HepG2 (cell line): ENCODE measurements at regions not wholly inside any gene's neighbourhood (a gene's known extent, or its start where the extent isn't known, plus 50 kb on each side); places are given as distances from the start of the nearest gene placed in this dataset.

Source experiments
- ATAC-seq: fragments of 200-7000 bp; cut with Tn5 transposase; 3 replicates; pipeline ENCODE4 v1.9.1; 2020; ENCODE audit warnings: mild to moderate bottlenecking, moderate library complexity
- BruUV-seq: library from RNA; stranded (reverse); fragments of 400-500 nt; replicated peaks from 2 replicates; lab custom pipeline; 2021; lab: Mats Ljungman, UMichigan
- CTCF ChIA-PET: fragments of 300-600 bp; formaldehyde crosslinking; extraction: SDS; loops from one replicate; lab custom pipeline; 2021; ENCODE audit warnings: low total read pairs, inconsistent platforms, low intra/inter-chr PET ratio; lab: Yijun Ruan, JAX
- POLR2A ChIA-PET: fragments of 350-600 bp; sonication (Branson Sonifier 250); formaldehyde crosslinking; loops from one replicate; lab custom pipeline; 2020; ENCODE audit warnings: antibody characterized with exemption, inconsistent platforms; lab: Yijun Ruan, JAX
- DNase-seq: peaks from one replicate; pipeline ENCODE4 v3.0.0-alpha.2; 2015; ENCODE audit warnings: low spot score
- FAIRE-seq: peaks from 3 replicates; lab custom pipeline; 2011; peaks lifted over from hg19 to GRCh38; lab: Jason Lieb, UNC
- H2AFZ ChIP-seq: one replicate; pipeline ENCODE4 v1.6.1; 2011; ENCODE audit warnings: low read length, inconsistent platforms
- H3K27ac ChIP-seq: fragments of 300-600 bp; 3 replicates; pipeline ENCODE4 v1.8.0; 2011; ENCODE audit warnings: mixed run types, mild to moderate bottlenecking, mixed read lengths, low read length, inconsistent platforms; ENCODE audit not compliant: insufficient read depth; ENCODE audit errors: extremely low read length
- H3K27me3 ChIP-seq, 2 experiments: fragments of 200-600 bp in 1 of 2; 2 replicates in 1 of 2; 3 replicates in 1 of 2; pipeline versions ENCODE4 v1.6.0 to v1.8.0; 2011; ENCODE audit warnings: low read length in 2 of 2, mild to moderate bottlenecking in 2 of 2, moderate library complexity in 2 of 2, inconsistent platforms in 1 of 2; ENCODE audit not compliant: insufficient read depth in 2 of 2, control insufficient read depth in 1 of 2
- H3K36me3 ChIP-seq, 2 experiments: fragments of 200-600 bp in 1 of 2; replicated peaks in 1 of 2; 2 replicates in 1 of 2; 3 replicates in 1 of 2; pipeline versions ENCODE4 v1.5.1 to v1.8.0; 2011; ENCODE audit warnings: low read length in 2 of 2, inconsistent platforms in 1 of 2; ENCODE audit not compliant: insufficient read depth in 2 of 2, control insufficient read depth in 1 of 2
- H3K4me1 ChIP-seq: 2 replicates; pipeline ENCODE4 v1.5.1; 2012; ENCODE audit warnings: low read length, inconsistent platforms; ENCODE audit not compliant: insufficient read depth
- H3K4me2 ChIP-seq: 2 replicates; pipeline ENCODE4 v1.6.0; 2011; ENCODE audit warnings: low read depth, low read length, inconsistent platforms
- H3K4me3 ChIP-seq, 3 experiments: fragments of 200-600 bp in 1 of 3; sonication (generic), shearing (Covaris generic) in 1 of 3; replicated peaks in 1 of 3; 2 replicates each; pipeline ENCODE4 v1.5.1; 2011 to 2016; ENCODE audit warnings: low read length in 3 of 3, inconsistent platforms in 2 of 3, low read depth in 2 of 3, mild to moderate bottlenecking in 2 of 3, control low read depth in 1 of 3, mixed read lengths in 1 of 3; ENCODE audit not compliant: insufficient read depth in 1 of 3
- H3K79me2 ChIP-seq: one replicate; pipeline ENCODE4 v1.6.1; 2011; ENCODE audit warnings: low read length, inconsistent platforms; ENCODE audit not compliant: insufficient read depth
- H3K9ac ChIP-seq: 2 replicates; pipeline ENCODE4 v1.6.0; 2011; ENCODE audit warnings: mild to moderate bottlenecking, low read depth, low read length, inconsistent platforms; ENCODE audit not compliant: insufficient read depth
- H3K9me3 ChIP-seq: 2 replicates; pipeline ENCODE4 v1.5.1; 2012; ENCODE audit warnings: mild to moderate bottlenecking, low read length
- H4K20me1 ChIP-seq: 2 replicates; pipeline ENCODE4 v1.6.0; 2011; ENCODE audit warnings: inconsistent platforms, mild to moderate bottlenecking, low read length, moderate library complexity; ENCODE audit not compliant: insufficient read depth
- CBX2 ChIP-seq, 2 experiments: fragments of 200-600 bp in 1 of 2; sonication (generic); formaldehyde crosslinking in 1 of 2; IDR thresholded peaks; 2 replicates each; pipeline versions ENCODE4 v1.7.0 to v1.8.1; 2018 to 2022; ENCODE audit warnings: low read depth in 2 of 2, low read length in 1 of 2, mild to moderate bottlenecking in 1 of 2, missing genetic modification reagents in 1 of 2
- ERF ChIP-seq: IDR thresholded peaks from 2 replicates; pipeline ENCODE4 v1.6.1; 2018; ENCODE audit warnings: missing biosample characterization, missing genetic modification reagents
- GLI4 ChIP-seq: sonication (generic); formaldehyde crosslinking; IDR thresholded peaks from 2 replicates; pipeline ENCODE4 v1.5.1; 2020; ENCODE audit warnings: missing genetic modification reagents, mild to moderate bottlenecking, moderate library complexity, borderline replicate concordance
- PHF21A ChIP-seq: sonication (generic); formaldehyde crosslinking; IDR thresholded peaks from 2 replicates; pipeline ENCODE4 v1.5.0; 2020; ENCODE audit warnings: mild to moderate bottlenecking, missing genetic modification reagents
- PHF8 ChIP-seq: sonication (generic); formaldehyde crosslinking; IDR thresholded peaks from 2 replicates; pipeline ENCODE4 v1.5.0; 2020; ENCODE audit warnings: missing genetic modification reagents
- TEAD3 ChIP-seq: optimal IDR thresholded peaks from 2 replicates; pipeline ENCODE3; 2016; ENCODE audit warnings: borderline replicate concordance
- ZC3H13 ChIP-seq: sonication (generic); formaldehyde crosslinking; IDR thresholded peaks from 2 replicates; pipeline ENCODE4 v1.8.1; 2023; ENCODE audit warnings: mild to moderate bottlenecking, missing genetic modification reagents, moderate library complexity
- WGBS: methylation state at CpG from one replicate; pipeline ENCODE4 v1.1.6; 2017; ENCODE audit warnings: low lambda C conversion rate; 5-methylcytosine and 5-hydroxymethylcytosine counted together
- in situ Hi-C: cut with HindIII; loops from 2 replicates; pipeline ENCODE4 v1.10.0; 2017; ENCODE audit warnings: low pct_unique_long_range_greater_than_20kb; ENCODE audit not compliant: extremely low pct_ligation_motif_present
- intact Hi-C: fragments of 100-400 bp; cut with micrococcal nuclease; formaldehyde crosslinking; loops from one replicate; pipeline ENCODE4 v1.10.0; 2022; ENCODE audit not compliant: unreplicated experiment
- TF ChIP-seq, protein P1 (sequence below): IDR thresholded peaks from 2 replicates; pipeline ENCODE4 v1.4.0; 2020; ENCODE audit warnings: mild to moderate bottlenecking, missing genetic modification reagents

DNA sequence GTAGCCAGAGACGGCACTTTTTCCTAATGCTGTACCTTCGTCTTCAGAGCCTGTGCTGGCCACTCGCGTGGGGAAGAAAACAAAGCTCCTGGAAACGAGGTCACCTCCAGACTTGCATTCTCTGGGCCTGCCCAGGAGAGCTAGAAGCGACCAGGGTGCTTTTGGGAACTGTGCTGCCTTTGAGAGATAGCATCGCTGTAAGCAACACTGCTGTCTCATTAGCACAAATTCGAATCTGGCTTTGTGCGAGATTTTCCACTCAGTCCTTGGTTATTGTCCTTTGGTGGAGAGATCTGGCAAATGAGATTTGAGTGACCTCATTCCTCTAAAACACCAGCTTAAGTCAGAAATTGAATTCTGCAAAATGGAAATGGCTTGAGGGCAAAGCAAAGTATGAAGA lies 66.1 kb upstream of the TLR3 start (continued):
- TF ChIP-seq ERF (CRISPR knock-in tag) (no peak), ZC3H13 (CRISPR knock-in tag) (no peak), PHF8 (CRISPR knock-in tag) (no peak)

DNA sequence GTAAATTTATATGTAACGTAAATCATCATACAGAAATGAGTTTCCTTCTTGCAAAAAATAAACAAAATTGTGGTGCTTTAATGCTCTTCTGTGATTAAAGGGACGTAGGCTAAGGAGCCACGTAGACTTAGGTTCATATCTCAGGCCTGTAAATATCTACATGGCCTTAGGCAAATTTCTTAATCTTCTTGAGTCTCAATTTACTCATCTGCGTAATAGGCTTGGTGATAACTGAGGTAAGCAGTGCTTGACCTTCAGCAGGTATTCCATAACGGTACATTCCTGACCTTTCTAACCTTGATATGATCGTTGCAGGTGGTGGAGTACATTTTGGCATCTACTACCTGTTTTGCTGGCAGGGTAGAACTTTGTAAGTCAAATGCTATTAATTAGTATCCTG lies 65.2 kb upstream of the TLR3 start:
- ATAC-seq (no peak), DNase-seq (no peak), FAIRE-seq (no peak)
- no peak overlapping the region for H3K27ac ChIP-seq
- H3K27me3 ChIP-seq: peaks cover 0 to 13% of the 10 kb centered on the region in 2 experiments; a peak in 3 of 5 replicates
- H3K79me2 ChIP-seq: no peaks in the 10 kb centered on the region
- no peaks in the 10 kb centered on the region for H3K4me1 ChIP-seq
- intact Hi-C loops (no loop called here), in situ Hi-C loops (no loop called here)
- no peaks in the 10 kb centered on the region for H4K20me1 ChIP-seq
- TF ChIP-seq PHF21A (no peak), GLI4 (CRISPR knock-in tag) (no peak), TEAD3 (CRISPR knock-in tag) (no peak), CBX2 (IDR thresholded peaks at IDR 0.05; ENCODE audit: low read depth, low read length) (no peak), CBX2 (CRISPR knock-in tag; IDR thresholded peaks at IDR 0.05; ENCODE audit: low read depth) (no peak)
- TF ChIP-seq, protein P1, sequence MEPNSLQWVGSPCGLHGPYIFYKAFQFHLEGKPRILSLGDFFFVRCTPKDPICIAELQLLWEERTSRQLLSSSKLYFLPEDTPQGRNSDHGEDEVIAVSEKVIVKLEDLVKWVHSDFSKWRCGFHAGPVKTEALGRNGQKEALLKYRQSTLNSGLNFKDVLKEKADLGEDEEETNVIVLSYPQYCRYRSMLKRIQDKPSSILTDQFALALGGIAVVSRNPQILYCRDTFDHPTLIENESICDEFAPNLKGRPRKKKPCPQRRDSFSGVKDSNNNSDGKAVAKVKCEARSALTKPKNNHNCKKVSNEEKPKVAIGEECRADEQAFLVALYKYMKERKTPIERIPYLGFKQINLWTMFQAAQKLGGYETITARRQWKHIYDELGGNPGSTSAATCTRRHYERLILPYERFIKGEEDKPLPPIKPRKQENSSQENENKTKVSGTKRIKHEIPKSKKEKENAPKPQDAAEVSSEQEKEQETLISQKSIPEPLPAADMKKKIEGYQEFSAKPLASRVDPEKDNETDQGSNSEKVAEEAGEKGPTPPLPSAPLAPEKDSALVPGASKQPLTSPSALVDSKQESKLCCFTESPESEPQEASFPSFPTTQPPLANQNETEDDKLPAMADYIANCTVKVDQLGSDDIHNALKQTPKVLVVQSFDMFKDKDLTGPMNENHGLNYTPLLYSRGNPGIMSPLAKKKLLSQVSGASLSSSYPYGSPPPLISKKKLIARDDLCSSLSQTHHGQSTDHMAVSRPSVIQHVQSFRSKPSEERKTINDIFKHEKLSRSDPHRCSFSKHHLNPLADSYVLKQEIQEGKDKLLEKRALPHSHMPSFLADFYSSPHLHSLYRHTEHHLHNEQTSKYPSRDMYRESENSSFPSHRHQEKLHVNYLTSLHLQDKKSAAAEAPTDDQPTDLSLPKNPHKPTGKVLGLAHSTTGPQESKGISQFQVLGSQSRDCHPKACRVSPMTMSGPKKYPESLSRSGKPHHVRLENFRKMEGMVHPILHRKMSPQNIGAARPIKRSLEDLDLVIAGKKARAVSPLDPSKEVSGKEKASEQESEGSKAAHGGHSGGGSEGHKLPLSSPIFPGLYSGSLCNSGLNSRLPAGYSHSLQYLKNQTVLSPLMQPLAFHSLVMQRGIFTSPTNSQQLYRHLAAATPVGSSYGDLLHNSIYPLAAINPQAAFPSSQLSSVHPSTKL (CRISPR knock-in tag): no peak
- BruUV-seq: no TSS peak
- ChIA-PET CTCF (no interaction called here), POLR2A (no interaction called here)
- no peak overlapping the region for H3K4me2 ChIP-seq
- no peaks in the 10 kb centered on the region for H3K36me3 ChIP-seq
- H3K9me3 ChIP-seq: no peaks in the 10 kb centered on the region
- WGBS: 24% methylated on average over 6 of the region's 6 CpGs
- H2AFZ ChIP-seq: no peak overlapping the region
- no peak overlapping the region for H3K4me3 ChIP-seq
- H3K9ac ChIP-seq: no peak overlapping the region
